Transverse colon (tissue), 3 donors: ENCODE measurements at regions not wholly inside any gene's neighbourhood (a gene's known extent, or its start where the extent isn't known, plus 50 kb on each side); places are given as distances from the start of the nearest gene placed in this dataset.

ENCODE experiments used
- CTCF ChIP-seq, 5 experiments: fragments of 200-600 bp in 3 of 5; fragments of 450-650 bp in 2 of 5; sonication (generic) in 3 of 5; IDR thresholded peaks; 1 replicate in 2 of 5; 2 replicates in 3 of 5; pipeline ENCODE4 v1.5.1; 2016 to 2017; ENCODE audit warnings: antibody characterized with exemption in 5 of 5, inconsistent platforms in 3 of 5, mild to moderate bottlenecking in 2 of 5, moderate library complexity in 1 of 5
- POLR2A ChIP-seq: fragments of 450-650 bp; IDR thresholded peaks from one replicate; pipeline ENCODE4 v1.6.1; 2016; ENCODE audit warnings: antibody characterized with exemption, mild to moderate bottlenecking, moderate library complexity

GRCh38 chr7:155931396-155932085 is 119.3 kb upstream of the SHH start:
- TF ChIP-seq CTCF (IDR thresholded peaks at IDR 0.05) = no peak
- TF ChIP-seq POLR2A = no peak
